Astrocyte (in vitro differentiated cells and primary cell): ENCODE measurements at regions not wholly inside any gene's neighbourhood (a gene's known extent, or its start where the extent isn't known, plus 50 kb on each side); places are given as distances from the start of the nearest gene placed in this dataset.

Source experiments
- EZH2 ChIP-seq: IDR thresholded peaks from 2 replicates; pipeline ENCODE4 v1.6.1; 2012; ENCODE audit warnings: mild to moderate bottlenecking, low read length, inconsistent platforms; ENCODE audit not compliant: insufficient read depth
- TF ChIP-seq, protein P1 (sequence below): IDR thresholded peaks from 2 replicates; pipeline ENCODE4 v1.5.1; 2011; ENCODE audit warnings: low read depth, mild to moderate bottlenecking, inconsistent platforms, low read length, moderate library complexity; ENCODE audit not compliant: insufficient read depth

DNA sequence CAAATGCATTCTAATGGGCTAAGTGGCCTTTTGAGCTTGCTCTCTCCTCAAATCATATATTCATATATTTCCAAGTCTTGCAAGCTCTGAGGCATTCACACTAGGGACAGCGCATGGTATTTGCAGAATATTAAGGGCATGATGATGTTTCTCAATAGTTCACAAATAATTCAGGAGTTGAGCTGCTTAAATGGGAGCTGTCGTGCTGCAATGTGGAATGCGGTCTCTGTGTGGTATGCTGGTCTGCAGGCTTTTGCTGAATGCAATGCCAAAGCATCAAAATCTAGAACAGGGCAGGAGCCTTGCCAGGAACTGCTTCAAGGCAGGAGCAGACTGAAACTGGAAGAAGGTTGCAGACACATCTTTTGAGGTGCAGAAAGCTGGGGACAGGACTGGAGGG, 1060.0 kb downstream of the TBC1D22A start:
- TF ChIP-seq, protein P1, sequence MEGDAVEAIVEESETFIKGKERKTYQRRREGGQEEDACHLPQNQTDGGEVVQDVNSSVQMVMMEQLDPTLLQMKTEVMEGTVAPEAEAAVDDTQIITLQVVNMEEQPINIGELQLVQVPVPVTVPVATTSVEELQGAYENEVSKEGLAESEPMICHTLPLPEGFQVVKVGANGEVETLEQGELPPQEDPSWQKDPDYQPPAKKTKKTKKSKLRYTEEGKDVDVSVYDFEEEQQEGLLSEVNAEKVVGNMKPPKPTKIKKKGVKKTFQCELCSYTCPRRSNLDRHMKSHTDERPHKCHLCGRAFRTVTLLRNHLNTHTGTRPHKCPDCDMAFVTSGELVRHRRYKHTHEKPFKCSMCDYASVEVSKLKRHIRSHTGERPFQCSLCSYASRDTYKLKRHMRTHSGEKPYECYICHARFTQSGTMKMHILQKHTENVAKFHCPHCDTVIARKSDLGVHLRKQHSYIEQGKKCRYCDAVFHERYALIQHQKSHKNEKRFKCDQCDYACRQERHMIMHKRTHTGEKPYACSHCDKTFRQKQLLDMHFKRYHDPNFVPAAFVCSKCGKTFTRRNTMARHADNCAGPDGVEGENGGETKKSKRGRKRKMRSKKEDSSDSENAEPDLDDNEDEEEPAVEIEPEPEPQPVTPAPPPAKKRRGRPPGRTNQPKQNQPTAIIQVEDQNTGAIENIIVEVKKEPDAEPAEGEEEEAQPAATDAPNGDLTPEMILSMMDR: no peak
- TF ChIP-seq EZH2: no peak
